AG09309 (cell line): ENCODE measurements at regions not wholly inside any gene's neighbourhood (a gene's known extent, or its start where the extent isn't known, plus 50 kb on each side); places are given as distances from the start of the nearest gene placed in this dataset.

Source experiments
- DNase-seq: peaks from one replicate; pipeline ENCODE4 v3.0.0-alpha.2; 2010; ENCODE audit warnings: low read depth
- H3K4me3 ChIP-seq: 2 replicates; pipeline ENCODE4 v1.5.1; 2011; ENCODE audit warnings: mild to moderate bottlenecking, low read depth, low read length, moderate library complexity; ENCODE audit not compliant: control insufficient read depth
- CTCF ChIP-seq: IDR thresholded peaks from 2 replicates; pipeline ENCODE4 v1.5.1; 2011; ENCODE audit warnings: mild to moderate bottlenecking, low read depth, low read length, inconsistent platforms; ENCODE audit not compliant: insufficient read depth, control insufficient read depth; ENCODE audit errors: missing control alignments

- TF ChIP-seq CTCF = no peak
- no peak overlapping the region for H3K4me3 ChIP-seq
- DNase-seq = no peak
Observed at GRCh38 chr9:100865648-100866047, 162.9 kb upstream of the PLPPR1 start.

- no peak for TF ChIP-seq CTCF
Observed at GRCh38 chr9:100869326-100869725, 159.2 kb upstream of the PLPPR1 start.

GRCh38 chr9:100879884-100880283 is 148.6 kb upstream of the PLPPR1 start:
- no peak overlapping the region for H3K4me3 ChIP-seq
- DNase-seq = no peak

More at GRCh38 chr9:100869326-100869725, 159.2 kb upstream of the PLPPR1 start:
- no peak overlapping the region for H3K4me3 ChIP-seq
- no peak for DNase-seq

GRCh38 chr9:100880284-100880683 is 148.2 kb upstream of the PLPPR1 start:
- TF ChIP-seq CTCF = no peak
- DNase-seq = no peak
- no peak overlapping the region for H3K4me3 ChIP-seq

More at GRCh38 chr9:100879884-100880283, 148.6 kb upstream of the PLPPR1 start:
- no peak for TF ChIP-seq CTCF

- no peak overlapping the region for H3K4me3 ChIP-seq
- TF ChIP-seq CTCF = no peak
- DNase-seq = no peak
Observed at GRCh38 chr9:100884518-100884917, 144.0 kb upstream of the PLPPR1 start.

- H3K4me3 ChIP-seq = no peak overlapping the region
- no peak for TF ChIP-seq CTCF
- DNase-seq = no peak
Observed at GRCh38 chr9:100890321-100890720, 138.2 kb upstream of the PLPPR1 start.

GRCh38 chr9:100911273-100911672 is 117.3 kb upstream of the PLPPR1 start:
- DNase-seq = no peak
- TF ChIP-seq CTCF = no peak
- H3K4me3 ChIP-seq = no peak overlapping the region
